H1 (cell line): ENCODE measurements at regions not wholly inside any gene's neighbourhood (a gene's known extent, or its start where the extent isn't known, plus 50 kb on each side); places are given as distances from the start of the nearest gene placed in this dataset.

ENCODE experiments used
- BRCA1 ChIP-seq: IDR thresholded peaks from 2 replicates; pipeline ENCODE4 v1.6.1; 2012; ENCODE audit warnings: low read depth, low read length, improper control_type of control experiment
- CTCF ChIP-seq, 3 experiments: IDR thresholded peaks; 1 replicate in 2 of 3; 2 replicates in 1 of 3; pipeline versions ENCODE4 v1.5.1 to v1.6.1; 2011; ENCODE audit warnings: low read length in 3 of 3, mild to moderate bottlenecking in 3 of 3, inconsistent platforms in 2 of 3, low read depth in 1 of 3, moderate library complexity in 1 of 3; ENCODE audit not compliant: insufficient read depth in 1 of 3; ENCODE audit errors: control extremely low read depth in 1 of 3
- EGR1 ChIP-seq: IDR thresholded peaks from 2 replicates; pipeline ENCODE4 v1.6.1; 2011; ENCODE audit warnings: low read depth, low read length, borderline replicate concordance
- EZH2 ChIP-seq: fragments of 200-600 bp; sonication (generic); IDR thresholded peaks from 2 replicates; pipeline ENCODE4 v1.7.1; 2012; ENCODE audit warnings: low read depth, mild to moderate bottlenecking, moderate library complexity, low read length, inconsistent platforms; ENCODE audit not compliant: severe bottlenecking
- POLR2A ChIP-seq, 2 experiments: IDR thresholded peaks; 1 replicate in 1 of 2; 2 replicates in 1 of 2; pipeline ENCODE4 v1.6.1; 2011; ENCODE audit warnings: low read depth in 2 of 2, low read length in 2 of 2, mild to moderate bottlenecking in 2 of 2; ENCODE audit errors: control extremely low read depth in 1 of 2
- POLR2AphosphoS5 ChIP-seq: IDR thresholded peaks from 2 replicates; pipeline ENCODE4 v1.6.1; 2011; ENCODE audit warnings: low read depth, low read length
- SIN3A ChIP-seq, 2 experiments: IDR thresholded peaks in 1 of 2; conservative IDR thresholded peaks in 1 of 2; 2 replicates each; pipeline ENCODE4 v1.6.1; 2011 to 2012; ENCODE audit warnings: low read length in 2 of 2, improper control_type of control experiment in 1 of 2, low read depth in 1 of 2, mild to moderate bottlenecking in 1 of 2
- SP1 ChIP-seq: IDR thresholded peaks from 2 replicates; pipeline ENCODE4 v1.6.1; 2011; ENCODE audit warnings: low read depth, low read length
- TBP ChIP-seq: IDR thresholded peaks from 2 replicates; pipeline ENCODE4 v1.6.1; 2011; ENCODE audit warnings: low read depth, low read length, improper control_type of control experiment
- TEAD4 ChIP-seq: IDR thresholded peaks from 2 replicates; pipeline ENCODE4 v1.6.1; 2012; ENCODE audit warnings: low read depth, low read length, inconsistent platforms, mixed read lengths

GRCh38 chr6:11304946-11305345, 72.5 kb upstream of the NEDD9 start:
- TF ChIP-seq SP1, result no peak
- no peak for TF ChIP-seq POLR2AphosphoS5
- TF ChIP-seq TEAD4, result no peak
- TF ChIP-seq CTCF (IDR thresholded peaks at IDR 0.05; ENCODE audit: control extremely low read depth in 1 of 3, insufficient read depth in 1 of 3, low read depth in 1 of 3, low read length in 3 of 3), result no peak
- no peak for TF ChIP-seq BRCA1
- TF ChIP-seq EZH2, result no peak
- no peak for TF ChIP-seq TBP
- TF ChIP-seq EGR1, result no peak
- no peak for TF ChIP-seq SIN3A (conservative IDR thresholded peaks at IDR 0.05 in 1 of 2, IDR thresholded peaks at IDR 0.05 in 1 of 2; ENCODE audit: low read depth in 1 of 2, low read length in 2 of 2)
- no peak for TF ChIP-seq POLR2A (IDR thresholded peaks at IDR 0.05; ENCODE audit: control extremely low read depth in 1 of 2, low read depth in 2 of 2, low read length in 2 of 2)
